H9 (cell line): ENCODE measurements at regions not wholly inside any gene's neighbourhood (a gene's known extent, or its start where the extent isn't known, plus 50 kb on each side); places are given as distances from the start of the nearest gene placed in this dataset.

Experiments
- DNase-seq: peaks from one replicate; pipeline ENCODE4 v3.0.0-alpha.2; 2017
- H2AFZ ChIP-seq: one replicate; pipeline ENCODE4 v1.6.1; 2013; ENCODE audit warnings: mild to moderate bottlenecking, low read length, control low read depth, moderate library complexity
- H2AK5ac ChIP-seq: 2 replicates; pipeline ENCODE4 v1.6.1; 2013; ENCODE audit warnings: low read length, control low read depth, mixed read lengths; ENCODE audit not compliant: insufficient read length
- H2BK120ac ChIP-seq: one replicate; pipeline ENCODE4 v1.6.1; 2013; ENCODE audit warnings: low read depth, mild to moderate bottlenecking, low read length, control low read depth, inconsistent platforms; ENCODE audit not compliant: poor library complexity, severe bottlenecking
- H2BK12ac ChIP-seq: 2 replicates; pipeline ENCODE4 v1.6.1; 2013; ENCODE audit warnings: low read length, control low read depth, mixed read lengths, low read depth; ENCODE audit not compliant: insufficient read length
- H2BK15ac ChIP-seq: 2 replicates; pipeline ENCODE4 v1.6.1; 2013; ENCODE audit warnings: low read depth, low read length, control low read depth
- H2BK20ac ChIP-seq: one replicate; pipeline ENCODE4 v1.6.1; 2013; ENCODE audit warnings: low read depth, mild to moderate bottlenecking, low read length, control low read depth, inconsistent platforms; ENCODE audit not compliant: poor library complexity, severe bottlenecking
- H2BK5ac ChIP-seq: 2 replicates; pipeline ENCODE4 v1.6.1; 2013; ENCODE audit warnings: low read length, control low read depth, mixed read lengths; ENCODE audit not compliant: insufficient read length
- H3K14ac ChIP-seq: 2 replicates; pipeline ENCODE4 v1.6.1; 2013; ENCODE audit warnings: low read length, control low read depth; ENCODE audit not compliant: insufficient read depth
- H3K18ac ChIP-seq: 2 replicates; pipeline ENCODE4 v1.6.1; 2013; ENCODE audit warnings: low read depth, mild to moderate bottlenecking, mixed read lengths, low read length, control low read depth; ENCODE audit not compliant: insufficient read length
- H3K23ac ChIP-seq: 2 replicates; pipeline ENCODE4 v1.6.1; 2013; ENCODE audit warnings: low read length, control low read depth, mixed read lengths, low read depth; ENCODE audit not compliant: insufficient read length
- H3K23me2 ChIP-seq: 2 replicates; pipeline ENCODE4 v1.6.1; 2013; ENCODE audit warnings: low read depth, mild to moderate bottlenecking, mixed read lengths, low read length, control low read depth; ENCODE audit not compliant: insufficient read length, poor library complexity, severe bottlenecking
- H3K27ac ChIP-seq: 2 replicates; pipeline ENCODE4 v1.5.1; 2013; ENCODE audit warnings: low read length, control low read depth, mixed read lengths, low read depth; ENCODE audit not compliant: insufficient read length
- H3K27me3 ChIP-seq: 2 replicates; pipeline ENCODE4 v1.6.1; 2013; ENCODE audit warnings: low read length, control low read depth, inconsistent platforms; ENCODE audit not compliant: insufficient read depth
- H3K4ac ChIP-seq: 2 replicates; pipeline ENCODE4 v1.6.1; 2013; ENCODE audit warnings: low read depth, mild to moderate bottlenecking, control low read depth, inconsistent platforms, low read length, moderate library complexity
- H3K4me1 ChIP-seq: 2 replicates; pipeline ENCODE4 v1.6.1; 2013; ENCODE audit warnings: low read length, control low read depth, inconsistent platforms; ENCODE audit not compliant: insufficient read depth
- H3K4me2 ChIP-seq: 2 replicates; pipeline ENCODE4 v1.6.1; 2013; ENCODE audit warnings: low read length, control low read depth, mixed read lengths; ENCODE audit not compliant: insufficient read length, insufficient read depth
- H3K56ac ChIP-seq: 2 replicates; pipeline ENCODE4 v1.6.1; 2013; ENCODE audit warnings: low read depth, mild to moderate bottlenecking, mixed read lengths, low read length, control low read depth; ENCODE audit not compliant: insufficient read length
- H3K79me1 ChIP-seq: 2 replicates; pipeline ENCODE4 v1.6.1; 2013; ENCODE audit warnings: low read depth, mild to moderate bottlenecking, moderate library complexity, low read length, control low read depth, inconsistent platforms; ENCODE audit not compliant: insufficient read depth, poor library complexity, severe bottlenecking
- H3K79me2 ChIP-seq: 2 replicates; pipeline ENCODE4 v1.6.1; 2013; ENCODE audit warnings: low read length, control low read depth, inconsistent platforms; ENCODE audit not compliant: insufficient read depth
- H3K9ac ChIP-seq: 2 replicates; pipeline ENCODE4 v1.6.1; 2013; ENCODE audit warnings: low read length, control low read depth, mixed read lengths; ENCODE audit not compliant: insufficient read length; ENCODE audit errors: extremely low read depth
- H3K9me3 ChIP-seq: one replicate; pipeline ENCODE4 v1.6.1; 2013; ENCODE audit warnings: low read depth, low read length, inconsistent platforms; ENCODE audit not compliant: control insufficient read depth
- H3T11ph ChIP-seq: one replicate; pipeline ENCODE4 v1.6.1; 2013; ENCODE audit warnings: mild to moderate bottlenecking, low read length, control low read depth, inconsistent platforms
- H4K20me1 ChIP-seq: one replicate; pipeline ENCODE4 v1.6.1; 2013; ENCODE audit not compliant: control insufficient read depth, insufficient read length, insufficient read depth
- H4K5ac ChIP-seq: 2 replicates; pipeline ENCODE4 v1.6.1; 2013; ENCODE audit warnings: low read depth, mild to moderate bottlenecking, mixed read lengths, low read length, control low read depth; ENCODE audit not compliant: insufficient read length
- H4K8ac ChIP-seq: replicated peaks from 2 replicates; pipeline ENCODE4 v1.6.1; 2013; ENCODE audit warnings: low read length, control low read depth, mixed read lengths, low read depth; ENCODE audit not compliant: insufficient read length
- H4K91ac ChIP-seq: 2 replicates; pipeline ENCODE4 v1.6.1; 2013; ENCODE audit warnings: low read depth, mild to moderate bottlenecking, moderate library complexity, mixed read lengths, low read length, control low read depth; ENCODE audit not compliant: insufficient read length
- H3K27ac Mint-ChIP-seq, 3 experiments: 2 replicates in 2 of 3; 3 replicates in 1 of 3; pipeline ENCODE4 v1.8.0; 2020 to 2021; ENCODE audit warnings: mixed read lengths in 3 of 3, mild to moderate bottlenecking in 1 of 3, moderate library complexity in 1 of 3
- H3K27me3 Mint-ChIP-seq: 2 replicates; pipeline ENCODE4 v1.8.0; 2021; ENCODE audit warnings: low read depth, mild to moderate bottlenecking, moderate library complexity, mixed read lengths
- H3K36me3 Mint-ChIP-seq, 3 experiments: 2 replicates in 2 of 3; 3 replicates in 1 of 3; pipeline ENCODE4 v1.8.0; 2020 to 2021; ENCODE audit warnings: low read depth in 3 of 3, mixed read lengths in 3 of 3; ENCODE audit not compliant: insufficient read depth in 1 of 3
- H3K4me1 Mint-ChIP-seq, 2 experiments: 2 replicates each; pipeline ENCODE4 v1.8.0; 2020; ENCODE audit warnings: mixed read lengths in 2 of 2
- H3K4me3 Mint-ChIP-seq, 2 experiments: 2 replicates in 1 of 2; 3 replicates in 1 of 2; pipeline ENCODE4 v1.8.0; 2020 to 2021; ENCODE audit warnings: mild to moderate bottlenecking in 2 of 2, mixed read lengths in 2 of 2, moderate library complexity in 1 of 2
- H3K9me3 Mint-ChIP-seq, 2 experiments: 2 replicates in 1 of 2; 3 replicates in 1 of 2; pipeline ENCODE4 v1.8.0; 2020; ENCODE audit warnings: mild to moderate bottlenecking in 2 of 2, mixed read lengths in 2 of 2, moderate library complexity in 1 of 2
- WGBS: extraction: QIAGEN DNeasy Blood & Tissue Kit; methylation state at CpG from one replicate; pipeline ENCODE4 v1.1.7; 2013; ENCODE audit warnings: missing lambda C conversion rate, low lambda C conversion rate, mixed read lengths; ENCODE audit not compliant: insufficient read length; ENCODE audit errors: extremely low coverage; 5-methylcytosine and 5-hydroxymethylcytosine counted together
- TF ChIP-seq, protein P1 (sequence below): fragments of 200-600 bp; sonication (generic); conservative IDR thresholded peaks from 3 replicates; pipeline ENCODE4 v1.8.0; 2021; ENCODE audit warnings: antibody characterized with exemption, mild to moderate bottlenecking

DNA sequence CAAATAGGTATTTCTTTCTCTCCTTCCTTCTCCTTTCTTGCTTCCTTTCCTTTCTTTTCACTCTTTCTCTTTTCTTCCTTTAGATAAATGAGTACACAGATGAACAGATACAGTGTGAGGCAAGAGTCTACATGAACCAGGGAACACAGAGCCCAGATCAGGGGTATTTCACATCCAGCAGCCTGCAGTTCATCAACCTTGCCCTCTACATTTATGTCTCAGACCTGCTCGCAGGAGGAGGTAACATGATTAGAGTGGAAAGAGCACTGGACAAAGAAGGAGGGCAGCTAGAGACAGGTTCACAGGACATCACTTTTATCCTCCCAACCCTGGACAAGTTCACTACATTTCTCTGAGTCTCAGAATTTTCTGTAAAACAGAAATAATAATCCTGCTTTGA is 773.1 kb downstream of the NTRK3 start:
- H3K18ac ChIP-seq, result no peak overlapping the region
- H3T11ph ChIP-seq, result no peak overlapping the region
- no peak overlapping the region for H4K5ac ChIP-seq
- H4K91ac ChIP-seq, result no peak overlapping the region
- no peak overlapping the region for H3K4ac ChIP-seq
- peaks cover 0 to under 1% of the 10 kb centered on the region in 2 experiments; a peak in 1 of 4 replicates for H3K4me1 Mint-ChIP-seq
- H4K20me1 ChIP-seq, result no peaks in the 10 kb centered on the region
- H3K27me3 ChIP-seq, result no peaks in the 10 kb centered on the region
- H3K79me1 ChIP-seq, result no peaks in the 10 kb centered on the region
- H4K8ac ChIP-seq, result no peak overlapping the region
- H3K4me3 Mint-ChIP-seq, result no peak overlapping the region
- H3K27ac ChIP-seq, result no peak overlapping the region
- H3K14ac ChIP-seq, result no peak overlapping the region
- H2BK20ac ChIP-seq, result no peak overlapping the region
- H3K9me3 ChIP-seq, result no peaks in the 10 kb centered on the region
- H3K56ac ChIP-seq, result no peak overlapping the region
- no peak overlapping the region for H3K23ac ChIP-seq
- TF ChIP-seq, protein P1, sequence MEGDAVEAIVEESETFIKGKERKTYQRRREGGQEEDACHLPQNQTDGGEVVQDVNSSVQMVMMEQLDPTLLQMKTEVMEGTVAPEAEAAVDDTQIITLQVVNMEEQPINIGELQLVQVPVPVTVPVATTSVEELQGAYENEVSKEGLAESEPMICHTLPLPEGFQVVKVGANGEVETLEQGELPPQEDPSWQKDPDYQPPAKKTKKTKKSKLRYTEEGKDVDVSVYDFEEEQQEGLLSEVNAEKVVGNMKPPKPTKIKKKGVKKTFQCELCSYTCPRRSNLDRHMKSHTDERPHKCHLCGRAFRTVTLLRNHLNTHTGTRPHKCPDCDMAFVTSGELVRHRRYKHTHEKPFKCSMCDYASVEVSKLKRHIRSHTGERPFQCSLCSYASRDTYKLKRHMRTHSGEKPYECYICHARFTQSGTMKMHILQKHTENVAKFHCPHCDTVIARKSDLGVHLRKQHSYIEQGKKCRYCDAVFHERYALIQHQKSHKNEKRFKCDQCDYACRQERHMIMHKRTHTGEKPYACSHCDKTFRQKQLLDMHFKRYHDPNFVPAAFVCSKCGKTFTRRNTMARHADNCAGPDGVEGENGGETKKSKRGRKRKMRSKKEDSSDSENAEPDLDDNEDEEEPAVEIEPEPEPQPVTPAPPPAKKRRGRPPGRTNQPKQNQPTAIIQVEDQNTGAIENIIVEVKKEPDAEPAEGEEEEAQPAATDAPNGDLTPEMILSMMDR, result no peak
- no peak overlapping the region for H2BK120ac ChIP-seq
- H3K27me3 Mint-ChIP-seq, result no peaks in the 10 kb centered on the region
- H3K79me2 ChIP-seq, result no peaks in the 10 kb centered on the region
- H3K27ac Mint-ChIP-seq, result no peak overlapping the region
- no peak overlapping the region for H3K4me2 ChIP-seq
- no peaks in the 10 kb centered on the region for H3K4me1 ChIP-seq
- H2BK12ac ChIP-seq, result no peak overlapping the region
- no peak for DNase-seq
- H2BK15ac ChIP-seq, result no peak overlapping the region
- no peaks in the 10 kb centered on the region for H3K36me3 Mint-ChIP-seq
- no peaks in the 10 kb centered on the region for H3K9me3 Mint-ChIP-seq
- H3K23me2 ChIP-seq, result no peaks in the 10 kb centered on the region
- no peak overlapping the region for H2BK5ac ChIP-seq
- H2AK5ac ChIP-seq, result no peak overlapping the region
- H2AFZ ChIP-seq, result no peak overlapping the region
- no CpG with 5 or more reads among the region's 1 CpG for WGBS
- no peak overlapping the region for H3K9ac ChIP-seq
